HUES64 (cell line): ENCODE measurements at regions not wholly inside any gene's neighbourhood (a gene's known extent, or its start where the extent isn't known, plus 50 kb on each side); places are given as distances from the start of the nearest gene placed in this dataset.
"Not testable (repeated sequence)": the region's sequence is repeated elsewhere in the genome, so short reads cannot be mapped to it uniquely, and the experiment has no call there.

Experiments used
- H3K27ac ChIP-seq: 2 replicates; pipeline ENCODE4 v1.7.0; 2013; ENCODE audit warnings: low read depth, low read length, inconsistent platforms
- H3K27me3 ChIP-seq: 2 replicates; pipeline ENCODE4 v1.6.1; 2013; ENCODE audit warnings: mild to moderate bottlenecking, low read length; ENCODE audit not compliant: insufficient read depth
- H3K36me3 ChIP-seq: 2 replicates; pipeline ENCODE4 v1.6.1; 2013; ENCODE audit warnings: mild to moderate bottlenecking, low read length; ENCODE audit not compliant: insufficient read depth
- H3K4me1 ChIP-seq: 2 replicates; pipeline ENCODE4 v1.6.1; 2013; ENCODE audit warnings: mild to moderate bottlenecking, low read length, moderate library complexity; ENCODE audit not compliant: insufficient read depth
- H3K4me3 ChIP-seq: 2 replicates; pipeline ENCODE4 v1.5.1; 2013; ENCODE audit warnings: mild to moderate bottlenecking, low read length, moderate library complexity
- H3K9ac ChIP-seq: 2 replicates; pipeline ENCODE4 v1.6.1; 2013; ENCODE audit warnings: mild to moderate bottlenecking, low read depth, low read length
- H3K9me3 ChIP-seq: 2 replicates; pipeline ENCODE4 v1.6.1; 2013; ENCODE audit warnings: low read depth, low read length; ENCODE audit not compliant: insufficient read depth
- WGBS: fragments of 150-250, 120-280 bp; methylation state at CpG from one replicate; pipeline ENCODE4 v1.1.7; 2013; ENCODE audit warnings: missing lambda C conversion rate; 5-methylcytosine and 5-hydroxymethylcytosine counted together

DNA sequence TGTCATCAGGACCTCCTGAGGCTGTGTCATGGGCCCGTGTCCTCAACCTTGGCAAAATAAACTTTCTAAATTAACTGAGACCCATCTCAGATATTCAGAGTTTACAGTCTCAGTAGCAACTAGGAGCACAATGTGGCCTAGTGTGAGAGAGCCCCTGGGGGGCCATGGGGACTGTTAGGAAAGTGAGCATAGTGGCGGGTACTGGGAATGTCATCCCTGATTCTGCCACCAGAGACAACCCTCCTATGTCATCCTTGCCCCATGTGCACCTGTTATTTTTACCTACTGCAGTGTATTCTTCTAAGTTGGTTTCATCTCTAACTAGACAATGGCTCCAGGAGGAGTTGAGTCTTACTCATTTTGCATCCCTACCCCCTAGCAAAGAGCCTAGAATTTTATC, 78.6 kb downstream of the CCDC71L start:
- Histone ChIP-seq H3K9ac (no peak overlapping the region), H3K4me1 (no peaks in the 10 kb centered on the region), H3K36me3 (no peaks in the 10 kb centered on the region), H3K9me3 (no peaks in the 10 kb centered on the region), H3K27me3 (no peaks in the 10 kb centered on the region), H3K4me3 (no peak overlapping the region), H3K27ac (no peak overlapping the region)
- 98% methylated on average over 2 of the region's 2 CpGs for WGBS

- H3K27ac ChIP-seq, H3K36me3 ChIP-seq, H3K4me1 ChIP-seq, H3K9ac ChIP-seq, H3K9me3 ChIP-seq, H3K27me3 ChIP-seq, H3K4me3 ChIP-seq: not testable (repeated sequence)
- 90% methylated on average over 13 of the region's 13 CpGs for WGBS
Measured at GRCh38 chr7:106579086-106579485, 81.9 kb downstream of the CCDC71L start.

DNA sequence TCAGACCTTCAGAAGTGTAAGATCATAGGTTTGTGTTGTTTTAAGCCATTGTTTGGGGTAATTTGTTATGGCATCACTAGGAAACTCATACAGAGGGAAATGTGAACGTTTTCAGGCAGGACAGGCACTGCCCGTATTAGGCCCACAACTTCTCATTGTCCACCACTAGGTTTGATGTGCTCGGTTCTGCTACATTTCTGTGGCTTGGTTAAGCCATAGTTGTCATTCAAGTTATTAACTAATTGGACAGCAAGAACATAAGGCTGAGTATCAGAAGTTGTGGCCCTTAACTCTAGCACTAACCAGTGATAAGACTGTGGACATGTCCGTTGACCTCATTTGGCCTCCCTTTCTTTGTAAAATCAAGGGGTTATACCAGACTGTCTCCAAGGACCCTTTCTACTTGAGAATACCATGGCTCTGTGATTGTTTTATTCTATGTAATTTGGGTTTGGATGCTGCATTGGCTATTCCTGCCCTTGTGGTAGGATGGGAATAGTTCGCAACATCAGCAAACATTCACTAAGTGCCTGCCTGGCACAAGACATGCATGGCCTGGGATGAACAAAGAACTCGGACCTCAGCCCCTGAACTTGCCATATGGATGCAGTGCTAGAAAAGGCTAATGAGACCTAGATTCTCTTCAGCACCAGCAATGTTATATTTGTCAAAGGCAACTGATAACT, 85.7 kb downstream of the CCDC71L start:
- Histone ChIP-seq H3K36me3 (no peaks in the 10 kb centered on the region), H3K4me3 (no peak overlapping the region), H3K27ac (no peak overlapping the region), H3K9me3 (no peaks in the 10 kb centered on the region), H3K27me3 (no peaks in the 10 kb centered on the region), H3K9ac (no peak overlapping the region), H3K4me1 (no peaks in the 10 kb centered on the region)
- 95% methylated on average over 6 of the region's 6 CpGs for WGBS

- 89% methylated on average over 3 of the region's 3 CpGs for WGBS
Measured at GRCh38 chr7:106573738-106574137, 87.2 kb downstream of the CCDC71L start.

GRCh38 chr7:106573125-106573663, 87.8 kb downstream of the CCDC71L start:
- no peak overlapping the region for H3K27ac ChIP-seq
- H3K27me3 ChIP-seq = no peaks in the 10 kb centered on the region
- WGBS = 100% methylated on average over 1 of the region's 1 CpG
- no peaks in the 10 kb centered on the region for H3K36me3 ChIP-seq
- no peaks in the 10 kb centered on the region for H3K9me3 ChIP-seq
- peaks cover 7% of the 10 kb centered on the region for H3K4me1 ChIP-seq
- no peak overlapping the region for H3K9ac ChIP-seq
- no peak overlapping the region for H3K4me3 ChIP-seq

More at GRCh38 chr7:106573738-106574137, 87.2 kb downstream of the CCDC71L start:
- H3K27me3 ChIP-seq = no peaks in the 10 kb centered on the region
- H3K36me3 ChIP-seq = no peaks in the 10 kb centered on the region
- H3K9ac ChIP-seq = no peak overlapping the region
- H3K9me3 ChIP-seq = no peaks in the 10 kb centered on the region
- peaks cover 3% of the 10 kb centered on the region for H3K4me1 ChIP-seq
- no peak overlapping the region for H3K27ac ChIP-seq
- H3K4me3 ChIP-seq = no peak overlapping the region

GRCh38 chr7:106572394-106573124, 88.4 kb downstream of the CCDC71L start:
- 97% methylated on average over 3 of the region's 3 CpGs for WGBS
- no peak overlapping the region for H3K27ac ChIP-seq

GRCh38 chr7:106571563-106571962, 89.4 kb downstream of the CCDC71L start:
- Histone ChIP-seq H3K27me3 (no peaks in the 10 kb centered on the region), H3K27ac (no peak overlapping the region), H3K9me3 (no peaks in the 10 kb centered on the region), H3K36me3 (no peaks in the 10 kb centered on the region), H3K4me1 (peaks cover 7% of the 10 kb centered on the region), H3K4me3 (no peak overlapping the region), H3K9ac (no peak overlapping the region)
- WGBS = 100% methylated on average over 3 of the region's 3 CpGs

More at GRCh38 chr7:106572394-106573124, 88.4 kb downstream of the CCDC71L start:
- no peak overlapping the region for H3K4me3 ChIP-seq
- H3K36me3 ChIP-seq = no peaks in the 10 kb centered on the region
- no peaks in the 10 kb centered on the region for H3K27me3 ChIP-seq
- H3K9me3 ChIP-seq = no peaks in the 10 kb centered on the region
- no peak overlapping the region for H3K9ac ChIP-seq
- peaks cover 7% of the 10 kb centered on the region for H3K4me1 ChIP-seq

DNA sequence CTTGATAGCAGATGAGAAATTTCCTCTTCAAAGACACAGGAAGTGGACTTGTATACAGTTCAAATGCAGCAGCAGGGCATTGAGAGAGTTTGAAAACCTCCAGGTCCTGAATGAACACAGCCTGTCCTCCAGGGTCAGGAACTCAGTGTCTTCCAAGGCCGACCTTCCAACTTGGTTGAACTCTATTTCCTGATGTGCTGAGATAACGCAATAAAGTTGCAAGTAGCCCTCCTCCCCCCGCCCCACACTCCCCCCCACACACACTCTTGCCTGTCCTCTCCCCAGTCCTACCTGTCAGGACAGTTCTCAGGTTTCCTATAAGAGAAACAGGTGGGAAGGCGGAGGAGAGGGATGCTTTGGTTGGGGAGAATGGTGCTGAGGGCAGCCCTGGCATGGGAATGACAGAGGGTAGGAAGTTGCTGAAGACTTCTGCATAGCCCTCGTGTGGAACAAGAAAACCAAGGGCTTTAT, 90.0 kb downstream of the CCDC71L start:
- no peaks in the 10 kb centered on the region for H3K36me3 ChIP-seq
- H3K27me3 ChIP-seq = no peaks in the 10 kb centered on the region
- 85% methylated on average over 5 of the region's 5 CpGs for WGBS
- H3K27ac ChIP-seq = no peak overlapping the region
- H3K4me3 ChIP-seq = no peak overlapping the region
- no peak overlapping the region for H3K9ac ChIP-seq
- H3K9me3 ChIP-seq = no peaks in the 10 kb centered on the region
- peaks cover 7% of the 10 kb centered on the region for H3K4me1 ChIP-seq

DNA sequence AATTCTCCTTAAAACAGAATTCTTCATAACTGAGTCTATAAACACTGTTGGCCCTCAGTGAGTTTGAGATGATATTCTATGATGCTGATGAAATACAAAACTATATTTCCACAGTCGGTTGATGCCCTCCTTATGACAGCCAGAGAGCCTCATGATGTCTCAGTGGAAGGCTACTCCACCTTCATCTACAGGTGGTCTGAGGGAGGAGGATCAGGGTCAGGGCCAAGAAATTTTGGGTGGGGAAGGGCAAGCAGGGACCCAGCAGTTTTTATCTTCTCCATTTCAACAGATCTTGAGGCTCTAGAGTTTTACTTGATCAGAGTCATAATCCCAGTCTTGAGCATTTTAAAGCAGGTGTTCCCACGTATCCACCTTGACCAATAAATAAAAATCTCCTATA, 90.8 kb downstream of the CCDC71L start:
- H3K9me3 ChIP-seq = no peaks in the 10 kb centered on the region
- no peaks in the 10 kb centered on the region for H3K27me3 ChIP-seq
- peaks cover 7% of the 10 kb centered on the region for H3K4me1 ChIP-seq
- H3K4me3 ChIP-seq = no peak overlapping the region
- H3K27ac ChIP-seq = no peak overlapping the region
- 92% methylated on average over 1 of the region's 2 CpGs for WGBS
- no peak overlapping the region for H3K9ac ChIP-seq
- no peaks in the 10 kb centered on the region for H3K36me3 ChIP-seq

GRCh38 chr7:106569500-106569929, 91.4 kb downstream of the CCDC71L start:
- Histone ChIP-seq H3K27me3 (no peaks in the 10 kb centered on the region), H3K27ac (no peak overlapping the region; the same call in 1 of the 2 replicates), H3K9ac (no peak overlapping the region), H3K36me3 (no peaks in the 10 kb centered on the region), H3K4me3 (no peak overlapping the region), H3K9me3 (no peaks in the 10 kb centered on the region), H3K4me1 (peaks cover 7% of the 10 kb centered on the region)
- 96% methylated on average over 10 of the region's 10 CpGs for WGBS
